ENCODE measurements at regions not wholly inside any gene's neighbourhood (a gene's known extent, or its start where the extent isn't known, plus 50 kb on each side); places are given as distances from the start of the nearest gene placed in this dataset.
A peak's percentile ranks its signal among the peaks of the same experiment; 100 is the strongest.

- H3K9ac ChIP-seq (ENCODE audit: extremely low read depth, low read length, poor library complexity, severe bottlenecking): no peak overlapping the region
These were observed 130.7 kb downstream of the SLC38A6 start for GRCh38 chr14:61111731-61112130.

GRCh38 chr14:61111209-61111665 is 130.2 kb downstream of the SLC38A6 start:
- peak overlapping the region; percentile 49 for H3K27ac ChIP-seq (ENCODE audit: low read depth, low read length)
- H3K36me3 ChIP-seq (ENCODE audit: control insufficient read depth, insufficient read depth, low read length): no peaks in the 10 kb centered on the region
- no peak overlapping the region for H3K27ac Mint-ChIP-seq
- no peak overlapping the region for H3K4me3 ChIP-seq (ENCODE audit: low read length)
- H3K9ac ChIP-seq (ENCODE audit: extremely low read depth, low read length, poor library complexity, severe bottlenecking): no peak overlapping the region
- DNase-seq: no peak
- 64 to 80% methylated on average over 23 of the region's 23 CpGs for WGBS, 2 experiments (ENCODE audit: insufficient coverage in 1 of 2, insufficient read length in 1 of 2)
- no peak overlapping the region for H3K4me3 Mint-ChIP-seq
- H3K4me1 Mint-ChIP-seq: peaks cover 4% of the 10 kb centered on the region
- H3K9me3 ChIP-seq (ENCODE audit: control insufficient read depth, low read length): peaks cover 22% of the 10 kb centered on the region
- peaks cover 12% of the 10 kb centered on the region for H3K36me3 Mint-ChIP-seq (ENCODE audit: low read depth)
- H3K9me3 Mint-ChIP-seq: peaks cover 36% of the 10 kb centered on the region
- peaks cover 13% of the 10 kb centered on the region for H3K27me3 Mint-ChIP-seq (ENCODE audit: insufficient read depth)
- TF ChIP-seq CTCF (conservative IDR thresholded peaks at IDR 0.05): no peak
- H3K4me1 ChIP-seq (ENCODE audit: control insufficient read depth, insufficient read depth, low read length): no peaks in the 10 kb centered on the region
- H3K27me3 ChIP-seq (ENCODE audit: control insufficient read depth, insufficient read depth, low read length, poor library complexity, severe bottlenecking): no peaks in the 10 kb centered on the region

More at GRCh38 chr14:61111731-61112130, 130.7 kb downstream of the SLC38A6 start:
- Mint-ChIP-seq H3K4me1 (peaks cover 4% of the 10 kb centered on the region), H3K9me3 (peaks cover 40% of the 10 kb centered on the region), H3K27me3 (ENCODE audit: insufficient read depth) (peaks cover 13% of the 10 kb centered on the region), H3K36me3 (ENCODE audit: low read depth) (peaks cover 12% of the 10 kb centered on the region), H3K27ac (no peak overlapping the region), H3K4me3 (no peak overlapping the region)
- Histone ChIP-seq H3K9me3 (ENCODE audit: control insufficient read depth, low read length) (peaks cover 22% of the 10 kb centered on the region), H3K4me3 (ENCODE audit: low read length) (no peak overlapping the region), H3K4me1 (ENCODE audit: control insufficient read depth, insufficient read depth, low read length) (no peaks in the 10 kb centered on the region), H3K27me3 (ENCODE audit: control insufficient read depth, insufficient read depth, low read length, poor library complexity, severe bottlenecking) (no peaks in the 10 kb centered on the region), H3K36me3 (ENCODE audit: control insufficient read depth, insufficient read depth, low read length) (no peaks in the 10 kb centered on the region), H3K27ac (ENCODE audit: low read depth, low read length) (no peak overlapping the region)
- no peak for TF ChIP-seq CTCF (conservative IDR thresholded peaks at IDR 0.05)
- no peak for DNase-seq
- 93 to 100% methylated on average over 5 of the region's 5 CpGs for WGBS, 2 experiments (ENCODE audit: insufficient coverage in 1 of 2, insufficient read length in 1 of 2)

GRCh38 chr14:61110316-61111082 is 129.5 kb downstream of the SLC38A6 start:
- no peak for DNase-seq
- no peaks in the 10 kb centered on the region for H3K36me3 ChIP-seq (ENCODE audit: control insufficient read depth, insufficient read depth, low read length)
- TF ChIP-seq CTCF (conservative IDR thresholded peaks at IDR 0.05): no peak
- peaks cover 4% of the 10 kb centered on the region for H3K4me1 Mint-ChIP-seq
- peaks cover 12% of the 10 kb centered on the region for H3K36me3 Mint-ChIP-seq (ENCODE audit: low read depth)
- H3K27me3 ChIP-seq (ENCODE audit: control insufficient read depth, insufficient read depth, low read length, poor library complexity, severe bottlenecking): no peaks in the 10 kb centered on the region
- H3K27ac ChIP-seq (ENCODE audit: low read depth, low read length): peak overlapping the region; percentile 49
- no peak overlapping the region for H3K4me3 ChIP-seq (ENCODE audit: low read length)
- H3K9me3 ChIP-seq (ENCODE audit: control insufficient read depth, low read length): peaks cover 25% of the 10 kb centered on the region
- H3K4me1 ChIP-seq (ENCODE audit: control insufficient read depth, insufficient read depth, low read length): no peaks in the 10 kb centered on the region
- H3K4me3 Mint-ChIP-seq: no peak overlapping the region
- peaks cover 32% of the 10 kb centered on the region for H3K9me3 Mint-ChIP-seq
- peaks cover 13% of the 10 kb centered on the region for H3K27me3 Mint-ChIP-seq (ENCODE audit: insufficient read depth)
- 78 to 86% methylated on average over 8 to 9 of the region's 9 CpGs for WGBS, 2 experiments (ENCODE audit: insufficient coverage in 1 of 2, insufficient read length in 1 of 2)
- no peak overlapping the region for H3K9ac ChIP-seq (ENCODE audit: extremely low read depth, low read length, poor library complexity, severe bottlenecking)
- no peak overlapping the region for H3K27ac Mint-ChIP-seq
